Heart right ventricle (tissue), 16 donors: ENCODE measurements at regions not wholly inside any gene's neighbourhood (a gene's known extent, or its start where the extent isn't known, plus 50 kb on each side); places are given as distances from the start of the nearest gene placed in this dataset.

Experiments used
- ATAC-seq, 8 donors: fragments of 200-7000 bp; cut with Tn5 transposase; one replicate each; pipeline ENCODE4 v1.9.1; 2020; ENCODE audit warnings: mild to moderate bottlenecking in 8 of 8, moderate library complexity in 8 of 8, moderate number of reproducible peaks in 1 of 8
- DNase-seq, 2 donors: peaks; one replicate each; pipeline ENCODE4 v3.0.0-alpha.2; 2020
- H3K27ac ChIP-seq, 10 donors: fragments of 200-600 bp; sonication (generic) in 2 of 10; one replicate each; pipeline versions ENCODE4 v1.5.0 to v1.8.0; 2020 to 2022; ENCODE audit warnings: mild to moderate bottlenecking in 3 of 10
- H3K27me3 ChIP-seq, 7 donors: fragments of 200-600 bp; one replicate each; pipeline ENCODE4 v1.8.0; 2021 to 2022; ENCODE audit warnings: mild to moderate bottlenecking in 2 of 7
- H3K36me3 ChIP-seq, 9 donors: fragments of 200-600 bp; sonication (generic) in 1 of 9; one replicate each; pipeline versions ENCODE4 v1.5.0 to v1.8.0; 2020 to 2022; ENCODE audit warnings: mild to moderate bottlenecking in 2 of 9
- H3K4me1 ChIP-seq, 9 donors: fragments of 200-600 bp; sonication (generic) in 1 of 9; one replicate each; pipeline versions ENCODE4 v1.5.0 to v1.8.0; 2020 to 2022; ENCODE audit warnings: mild to moderate bottlenecking in 4 of 9
- H3K4me3 ChIP-seq, 10 donors: fragments of 200-600 bp; sonication (generic) in 2 of 10; one replicate each; pipeline versions ENCODE4 v1.5.0 to v1.8.0; 2020 to 2022; ENCODE audit warnings: mild to moderate bottlenecking in 7 of 10, moderate library complexity in 2 of 10
- H3K9me3 ChIP-seq, 11 donors: fragments of 200-600 bp in 10 of 11; sonication (generic) in 2 of 11; one replicate each; pipeline versions ENCODE4 v1.5.0 to v1.8.0; 2013 to 2022; ENCODE audit warnings: mild to moderate bottlenecking in 2 of 11, control low read depth in 1 of 11, moderate library complexity in 1 of 11
- WGBS, 2 donors: extraction: QIAGEN DNeasy Blood & Tissue Kit; methylation state at CpG; one replicate each; pipeline ENCODE4 v1.1.7; 2013; ENCODE audit warnings: inconsistent platforms in 1 of 2; 5-methylcytosine and 5-hydroxymethylcytosine counted together
- intact Hi-C, 10 donors: fragments of 100-400 bp; cut with DNase I; formaldehyde crosslinking; loops; one replicate each; pipeline versions ENCODE4 v1.11.1 to v1.14.2; 2022
- TF ChIP-seq, protein P1 (sequence below), 9 donors: fragments of 200-600 bp; sonication (generic) in 2 of 9; IDR thresholded peaks; one replicate each; pipeline versions ENCODE4 v1.5.0 to v1.8.0; 2021 to 2022; ENCODE audit warnings: antibody characterized with exemption in 9 of 9, mild to moderate bottlenecking in 5 of 9, moderate library complexity in 1 of 9
- donor health status: Arrhythmogenic right ventricular cardiomyopathy.
- donor health status: ischemic (EF 13 %, LVEDD 7.1; RV severe dilation, severe dysfunction).
- donor health status: healthy with polysubstance abuse.
- donor health status: DM: no; HTN: yes; CAD: no.
- donor health status: DM: no; HTN: no; CAD: no.
- donor health status: ischemic (EF 25% LVEDD 6.9; RV normal size, moderate dysfunction).
- donor health status: ischemic (EF 25% LVEDD 5.7; RV mildly dilated, moderate dysfunction).
- donor health status: healthy.
- donor health status: DM: yes; HTN: yes; CAD: no.
- donor health status: Ischemic cardiomyopathy.
- donor health status: ischemic (EF 35%, LVEDD 5.7; RV mildly dilated, moderate dysfunction).
- donor health status: nonischemic (EF 11% LVEDD 7.7; RV severe dilation, severe dysfunction).
- donor health status: DM: yes; HTN: yes; CAD: no.
- donor health status: PGD.
- donor health status: ischemic (EF 29% LVEDD 5.4; RV normal size, mild dysfunction).
- donor health status: nonischemic (EF 23%, LVEDD 6.1; RV moderate dilation, normal function).

DNA sequence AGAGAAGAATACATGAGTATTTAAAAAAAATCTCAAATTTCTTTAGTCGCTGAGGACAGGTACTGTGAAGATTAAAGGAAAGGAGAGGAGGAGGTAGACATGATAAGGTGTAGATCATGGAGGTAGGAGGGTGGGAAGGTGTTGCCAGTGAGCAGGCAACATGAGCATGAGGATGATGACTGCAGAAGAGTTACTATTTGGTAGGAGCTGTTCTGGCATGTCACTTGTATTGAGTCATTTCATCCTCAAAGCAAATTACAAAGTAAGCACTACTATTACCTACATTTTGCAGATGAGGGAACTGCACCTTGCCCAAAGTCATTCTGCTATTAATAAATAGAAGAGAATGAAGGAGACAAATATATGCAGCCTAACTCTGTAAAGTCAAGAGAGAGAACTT lies 435.8 kb upstream of the KLF12 start:
- DNase-seq (no peak), ATAC-seq (no peak)
- intact Hi-C loops: loop anchor here in 3 of 10 donors (10.0 kb wide), 7 partner anchors 155 to 735 kb away; partner anchors contain the start of gene KLF12 (in 1 of the 3)
- H3K27me3 ChIP-seq: peaks cover 0 to 1% (median 0%) of the 10 kb centered on the region in 7 donors
- 89 to 90% methylated on average over 1 of the region's 1 CpG for WGBS, 2 donors
- no peak overlapping the region for H3K27ac ChIP-seq
- no peaks in the 10 kb centered on the region for H3K9me3 ChIP-seq
- no peaks in the 10 kb centered on the region for H3K36me3 ChIP-seq
- no peak overlapping the region for H3K4me3 ChIP-seq
- TF ChIP-seq, protein P1, sequence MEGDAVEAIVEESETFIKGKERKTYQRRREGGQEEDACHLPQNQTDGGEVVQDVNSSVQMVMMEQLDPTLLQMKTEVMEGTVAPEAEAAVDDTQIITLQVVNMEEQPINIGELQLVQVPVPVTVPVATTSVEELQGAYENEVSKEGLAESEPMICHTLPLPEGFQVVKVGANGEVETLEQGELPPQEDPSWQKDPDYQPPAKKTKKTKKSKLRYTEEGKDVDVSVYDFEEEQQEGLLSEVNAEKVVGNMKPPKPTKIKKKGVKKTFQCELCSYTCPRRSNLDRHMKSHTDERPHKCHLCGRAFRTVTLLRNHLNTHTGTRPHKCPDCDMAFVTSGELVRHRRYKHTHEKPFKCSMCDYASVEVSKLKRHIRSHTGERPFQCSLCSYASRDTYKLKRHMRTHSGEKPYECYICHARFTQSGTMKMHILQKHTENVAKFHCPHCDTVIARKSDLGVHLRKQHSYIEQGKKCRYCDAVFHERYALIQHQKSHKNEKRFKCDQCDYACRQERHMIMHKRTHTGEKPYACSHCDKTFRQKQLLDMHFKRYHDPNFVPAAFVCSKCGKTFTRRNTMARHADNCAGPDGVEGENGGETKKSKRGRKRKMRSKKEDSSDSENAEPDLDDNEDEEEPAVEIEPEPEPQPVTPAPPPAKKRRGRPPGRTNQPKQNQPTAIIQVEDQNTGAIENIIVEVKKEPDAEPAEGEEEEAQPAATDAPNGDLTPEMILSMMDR (IDR thresholded peaks at IDR 0.05): no peak
- peaks cover 0 to 5% (median 2%) of the 10 kb centered on the region in 9 donors for H3K4me1 ChIP-seq

DNA sequence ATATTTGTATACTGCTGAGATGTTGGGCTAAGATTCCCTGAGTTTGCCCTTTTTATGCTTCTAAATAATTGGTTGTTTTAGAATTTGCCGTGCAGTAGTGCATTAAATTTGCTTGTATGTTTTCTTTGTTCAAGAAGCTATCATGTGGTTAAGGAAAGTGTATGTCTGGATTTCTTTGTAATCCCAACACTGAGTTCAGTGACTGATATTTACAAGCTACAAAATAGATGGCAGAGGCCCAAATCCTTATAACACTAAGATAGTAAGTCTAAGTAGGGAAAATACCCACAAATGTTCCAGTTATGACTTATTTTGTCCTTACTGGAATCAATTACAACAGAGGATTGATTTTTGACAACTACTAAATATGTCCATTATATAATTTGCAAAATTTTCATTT lies 435.0 kb upstream of the KLF12 start:
- WGBS, 2 donors: 1 to 4% methylated on average over 1 of the region's 1 CpG

DNA sequence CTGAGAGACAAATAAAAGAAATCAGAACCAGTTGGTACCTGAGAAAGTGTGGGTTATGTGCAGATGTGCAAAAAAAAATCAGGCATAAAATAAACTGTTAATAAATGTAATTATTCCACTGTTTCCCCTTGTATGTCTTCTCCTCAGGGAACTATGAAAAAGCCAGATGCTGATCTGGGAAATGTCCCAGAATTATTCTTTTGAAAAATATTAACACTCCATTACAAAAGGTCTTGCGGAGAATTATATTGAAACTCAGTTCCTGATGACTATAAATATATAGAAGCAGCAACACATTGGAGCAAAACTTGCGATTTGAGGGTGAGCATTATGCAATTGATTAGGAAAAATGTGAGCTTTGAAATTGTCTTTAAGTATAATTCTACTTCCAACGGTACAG lies 433.3 kb upstream of the KLF12 start:
- Histone ChIP-seq H3K27me3 (no peaks in the 10 kb centered on the region), H3K36me3 (no peaks in the 10 kb centered on the region), H3K4me3 (no peak overlapping the region), H3K9me3 (no peaks in the 10 kb centered on the region), H3K27ac (no peak overlapping the region), H3K4me1 (no peaks in the 10 kb centered on the region)
- WGBS, 2 donors: 74 to 81% methylated on average over 3 of the region's 3 CpGs
- DNase-seq: no peak
- intact Hi-C loops: loop anchor here in 1 of 10 donors (10.0 kb wide), 1 partner anchor 647 kb away; no protein-coding TSS in a partner anchor
- ATAC-seq: no peak
- TF ChIP-seq, protein P1 (IDR thresholded peaks at IDR 0.05): no peak

More for the DNA sequence above, 435.0 kb upstream of the KLF12 start:
- Histone ChIP-seq H3K4me3 (no peak overlapping the region), H3K27ac (no peak overlapping the region), H3K9me3 (no peaks in the 10 kb centered on the region), H3K36me3 (no peaks in the 10 kb centered on the region), H3K4me1 (no peaks in the 10 kb centered on the region), H3K27me3 (no peaks in the 10 kb centered on the region)
- no peak for ATAC-seq
- no peak for DNase-seq
- intact Hi-C loops: loop anchor here in 1 of 10 donors (10.0 kb wide), 1 partner anchor 646 kb away; no protein-coding TSS in a partner anchor
- TF ChIP-seq, protein P1 (IDR thresholded peaks at IDR 0.05): no peak

DNA sequence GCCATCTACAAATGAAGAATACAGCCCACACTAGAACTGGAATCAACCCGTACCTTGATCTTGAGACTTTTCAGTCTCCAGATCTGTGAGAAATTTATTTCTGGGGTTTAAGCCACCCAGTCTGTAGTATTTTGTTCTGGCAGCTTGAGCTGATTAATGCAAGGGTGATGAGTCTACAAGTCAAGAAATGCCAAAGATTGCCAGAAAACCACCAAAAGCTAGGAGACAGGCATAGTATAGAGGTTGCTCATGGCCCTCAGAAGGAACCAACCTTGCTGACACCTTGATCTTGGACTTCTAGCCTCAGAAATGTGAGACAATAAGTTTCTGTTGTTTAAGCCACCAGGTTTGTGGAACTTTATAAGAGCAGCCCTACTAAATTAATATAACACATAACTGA lies 428.2 kb upstream of the KLF12 start:
- intact Hi-C loops: loop anchor here in 1 of 10 donors (10.0 kb wide), 1 partner anchor 652 kb away; no protein-coding TSS in a partner anchor

More for the DNA sequence above, 428.2 kb upstream of the KLF12 start:
- no peaks in the 10 kb centered on the region for H3K36me3 ChIP-seq
- TF ChIP-seq, protein P1 (IDR thresholded peaks at IDR 0.05): no peak
- no peak overlapping the region for H3K4me3 ChIP-seq
- no peaks in the 10 kb centered on the region for H3K9me3 ChIP-seq
- DNase-seq (no peak), ATAC-seq (no peak)
- H3K27ac ChIP-seq: no peak overlapping the region
- WGBS, 2 donors: 98 to 100% methylated on average over 1 of the region's 1 CpG
- no peaks in the 10 kb centered on the region for H3K27me3 ChIP-seq
- no peaks in the 10 kb centered on the region for H3K4me1 ChIP-seq
